ENCODE measurements at regions not wholly inside any gene's neighbourhood (a gene's known extent, or its start where the extent isn't known, plus 50 kb on each side); places are given as distances from the start of the nearest gene placed in this dataset.

- DNase-seq (ENCODE audit: low read depth, low spot score) = no peak
- Histone ChIP-seq H3K36me3 (ENCODE audit: control insufficient read depth in 2 of 2, extremely low read depth in 1 of 2, insufficient read depth in 2 of 2, low read length in 2 of 2) (no peaks in the 10 kb centered on the region), H3K9ac (ENCODE audit: control insufficient read depth, extremely low read depth, insufficient read depth, low read length) (no peak overlapping the region), H3K4me1 (ENCODE audit: control insufficient read depth, extremely low read depth, insufficient read depth, low read length) (no peaks in the 10 kb centered on the region), H3K27me3 (ENCODE audit: control insufficient read depth, extremely low read depth, insufficient read depth, low read length) (no peaks in the 10 kb centered on the region), H3K9me1 (ENCODE audit: control insufficient read depth, extremely low read depth, insufficient read depth, low read length) (no peaks in the 10 kb centered on the region), H3K4me3 (ENCODE audit: control insufficient read depth in 2 of 3, extremely low read depth in 1 of 3, insufficient read depth in 2 of 3, low read depth in 1 of 3, low read length in 3 of 3) (no peak overlapping the region), H3K27ac (ENCODE audit: control insufficient read depth, insufficient read depth, low read length) (no peak overlapping the region), H3K4me2 (ENCODE audit: control insufficient read depth, extremely low read depth, insufficient read depth, low read depth, low read length) (no peak overlapping the region), H4K20me1 (ENCODE audit: control insufficient read depth, extremely low read depth, insufficient read depth, low read length) (no peaks in the 10 kb centered on the region), H3K9me3 (ENCODE audit: control insufficient read depth, low read depth, low read length) (no peaks in the 10 kb centered on the region), H3K79me2 (ENCODE audit: control insufficient read depth, insufficient read depth, low read length) (no peaks in the 10 kb centered on the region), H2AFZ (ENCODE audit: control insufficient read depth, low read length) (no peak overlapping the region)
- no peak for TF ChIP-seq CTCF (optimal IDR thresholded peaks at IDR 0.05 in 1 of 3, IDR thresholded peaks at IDR 0.05 in 1 of 3, conservative IDR thresholded peaks at IDR 0.05 in 1 of 3; ENCODE audit: extremely low read depth in 1 of 3, insufficient read depth in 2 of 3, low read length in 3 of 3)
- no peak for TF ChIP-seq EZH2 (IDR thresholded peaks at IDR 0.05; ENCODE audit: low read length)
- no peak for FAIRE-seq
- dilution Hi-C loops (cut with MboI; ENCODE audit: extremely low pct_ligation_motif_present, low sequenced_read_pairs) = no loop called here
Observed at GRCh38 chr4:17142232-17142711, 243.8 kb upstream of the LDB2 start.

- FAIRE-seq = no peak
- Histone ChIP-seq H2AFZ (ENCODE audit: control insufficient read depth, low read length) (no peak overlapping the region), H3K9me1 (ENCODE audit: control insufficient read depth, extremely low read depth, insufficient read depth, low read length) (no peaks in the 10 kb centered on the region), H3K9me3 (ENCODE audit: control insufficient read depth, low read depth, low read length) (no peaks in the 10 kb centered on the region), H3K4me1 (ENCODE audit: control insufficient read depth, extremely low read depth, insufficient read depth, low read length) (no peaks in the 10 kb centered on the region), H3K36me3 (ENCODE audit: control insufficient read depth in 2 of 2, extremely low read depth in 1 of 2, insufficient read depth in 2 of 2, low read length in 2 of 2) (no peaks in the 10 kb centered on the region), H3K4me2 (ENCODE audit: control insufficient read depth, extremely low read depth, insufficient read depth, low read depth, low read length) (no peak overlapping the region), H3K27me3 (ENCODE audit: control insufficient read depth, extremely low read depth, insufficient read depth, low read length) (no peaks in the 10 kb centered on the region), H3K27ac (ENCODE audit: control insufficient read depth, insufficient read depth, low read length) (no peak overlapping the region), H3K79me2 (ENCODE audit: control insufficient read depth, insufficient read depth, low read length) (no peaks in the 10 kb centered on the region), H3K9ac (ENCODE audit: control insufficient read depth, extremely low read depth, insufficient read depth, low read length) (no peak overlapping the region), H3K4me3 (ENCODE audit: control insufficient read depth in 2 of 3, extremely low read depth in 1 of 3, insufficient read depth in 2 of 3, low read depth in 1 of 3, low read length in 3 of 3) (no peak overlapping the region), H4K20me1 (ENCODE audit: control insufficient read depth, extremely low read depth, insufficient read depth, low read length) (no peaks in the 10 kb centered on the region)
- TF ChIP-seq CTCF (optimal IDR thresholded peaks at IDR 0.05 in 1 of 3, IDR thresholded peaks at IDR 0.05 in 1 of 3, conservative IDR thresholded peaks at IDR 0.05 in 1 of 3; ENCODE audit: extremely low read depth in 1 of 3, insufficient read depth in 2 of 3, low read length in 3 of 3) = no peak
- no peak for TF ChIP-seq EZH2 (IDR thresholded peaks at IDR 0.05; ENCODE audit: low read length)
- no peak for DNase-seq (ENCODE audit: low read depth, low spot score)
- dilution Hi-C loops (cut with MboI; ENCODE audit: extremely low pct_ligation_motif_present, low sequenced_read_pairs) = no loop called here
Observed at GRCh38 chr4:17138847-17139246, 240.4 kb upstream of the LDB2 start.

All from keratinocyte (primary cell).